Neural progenitor cell (in vitro differentiated cells): ENCODE measurements at regions not wholly inside any gene's neighbourhood (a gene's known extent, or its start where the extent isn't known, plus 50 kb on each side); places are given as distances from the start of the nearest gene placed in this dataset.
"Not testable (repeated sequence)": the region's sequence is repeated elsewhere in the genome, so short reads cannot be mapped to it uniquely, and the experiment has no call there.

Experiments
- CTCF ChIP-seq: fragments of 200-600 bp; sonication (generic); IDR thresholded peaks from 2 replicates; pipeline ENCODE4 v1.5.1; 2017; ENCODE audit warnings: antibody characterized with exemption, mild to moderate bottlenecking
- EZH2 ChIP-seq: fragments of 200-600 bp; sonication (generic); IDR thresholded peaks from 2 replicates; pipeline ENCODE4 v1.6.1; 2017; ENCODE audit warnings: antibody characterized with exemption, mild to moderate bottlenecking, moderate library complexity
- EZH2phosphoT487 ChIP-seq: fragments of 200-600 bp; sonication (generic); IDR thresholded peaks from 2 replicates; pipeline ENCODE4 v1.6.1; 2017; ENCODE audit warnings: antibody characterized with exemption

GRCh38 chr10:23671866-23672265, 233.0 kb downstream of the OTUD1 start:
- not testable (repeated sequence) for TF ChIP-seq CTCF, EZH2, EZH2phosphoT487
